ENCODE measurements at regions not wholly inside any gene's neighbourhood (a gene's known extent, or its start where the extent isn't known, plus 50 kb on each side); places are given as distances from the start of the nearest gene placed in this dataset.

DNA sequence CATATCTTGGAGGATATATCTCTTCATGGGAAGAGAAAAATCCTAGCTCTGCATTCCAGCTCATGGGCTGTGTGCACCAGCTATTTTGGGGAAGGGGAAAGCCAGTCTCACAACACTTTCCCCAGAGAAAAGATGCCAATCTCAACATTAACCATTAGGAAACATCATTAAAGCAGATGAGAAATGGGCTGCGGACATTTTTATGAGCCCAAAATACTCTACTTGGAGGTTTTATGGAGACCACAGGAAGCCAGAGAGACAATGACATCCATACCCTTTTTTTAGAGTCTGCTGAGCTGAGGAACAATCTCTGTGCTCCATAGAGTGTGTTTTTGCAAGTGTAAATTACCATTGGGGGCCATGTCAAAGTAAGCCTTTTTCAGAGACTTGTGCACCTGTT, 213.7 kb downstream of the TRIB2 start:
- TF ChIP-seq POLR2A (IDR thresholded peaks at IDR 0.05; ENCODE audit: low read depth) (no peak), POLR2AphosphoS5 (IDR thresholded peaks at IDR 0.05) (no peak)
- TF ChIP-seq, protein P1, sequence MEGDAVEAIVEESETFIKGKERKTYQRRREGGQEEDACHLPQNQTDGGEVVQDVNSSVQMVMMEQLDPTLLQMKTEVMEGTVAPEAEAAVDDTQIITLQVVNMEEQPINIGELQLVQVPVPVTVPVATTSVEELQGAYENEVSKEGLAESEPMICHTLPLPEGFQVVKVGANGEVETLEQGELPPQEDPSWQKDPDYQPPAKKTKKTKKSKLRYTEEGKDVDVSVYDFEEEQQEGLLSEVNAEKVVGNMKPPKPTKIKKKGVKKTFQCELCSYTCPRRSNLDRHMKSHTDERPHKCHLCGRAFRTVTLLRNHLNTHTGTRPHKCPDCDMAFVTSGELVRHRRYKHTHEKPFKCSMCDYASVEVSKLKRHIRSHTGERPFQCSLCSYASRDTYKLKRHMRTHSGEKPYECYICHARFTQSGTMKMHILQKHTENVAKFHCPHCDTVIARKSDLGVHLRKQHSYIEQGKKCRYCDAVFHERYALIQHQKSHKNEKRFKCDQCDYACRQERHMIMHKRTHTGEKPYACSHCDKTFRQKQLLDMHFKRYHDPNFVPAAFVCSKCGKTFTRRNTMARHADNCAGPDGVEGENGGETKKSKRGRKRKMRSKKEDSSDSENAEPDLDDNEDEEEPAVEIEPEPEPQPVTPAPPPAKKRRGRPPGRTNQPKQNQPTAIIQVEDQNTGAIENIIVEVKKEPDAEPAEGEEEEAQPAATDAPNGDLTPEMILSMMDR (IDR thresholded peaks at IDR 0.05) = no peak
